GM19438 (cell line): ENCODE measurements at regions not wholly inside any gene's neighbourhood (a gene's known extent, or its start where the extent isn't known, plus 50 kb on each side); places are given as distances from the start of the nearest gene placed in this dataset.
A peak's percentile ranks its signal among the peaks of the same experiment; 100 is the strongest.

ENCODE experiments used
- ATAC-seq: cut with Tn5 transposase; IDR thresholded peaks from one replicate; pipeline ENCODE4 v1.9.1; 2021; ENCODE audit warnings: low read depth; ENCODE audit not compliant: unreplicated experiment

DNA sequence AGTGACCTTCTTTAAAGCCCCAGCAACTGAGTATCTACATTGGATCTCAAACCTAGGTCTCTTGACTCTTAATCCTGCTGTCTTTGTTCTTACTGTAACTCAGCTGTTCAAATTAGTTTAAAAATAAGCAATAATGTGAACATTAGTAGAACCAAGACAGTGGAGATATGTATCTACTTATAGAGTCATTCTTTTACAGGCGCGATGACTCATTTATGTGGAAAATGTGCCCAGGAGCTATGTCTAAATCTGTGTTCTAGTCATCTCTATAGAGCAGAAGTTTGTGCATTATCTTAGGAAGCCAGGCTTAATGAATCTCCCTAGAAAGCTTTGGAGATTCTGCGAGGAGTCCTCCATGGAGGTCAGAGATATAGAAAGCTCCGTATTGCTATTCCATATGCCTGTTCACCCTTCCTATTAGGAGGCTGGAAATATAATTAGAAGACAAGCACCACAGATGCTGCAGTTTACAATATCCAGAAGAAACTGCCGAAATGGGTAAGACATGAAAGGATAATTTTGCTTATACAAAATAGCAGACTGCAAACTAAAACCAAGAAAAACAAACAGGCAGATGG lies 211.6 kb downstream of the TRIB2 start:
- no peak for ATAC-seq

DNA sequence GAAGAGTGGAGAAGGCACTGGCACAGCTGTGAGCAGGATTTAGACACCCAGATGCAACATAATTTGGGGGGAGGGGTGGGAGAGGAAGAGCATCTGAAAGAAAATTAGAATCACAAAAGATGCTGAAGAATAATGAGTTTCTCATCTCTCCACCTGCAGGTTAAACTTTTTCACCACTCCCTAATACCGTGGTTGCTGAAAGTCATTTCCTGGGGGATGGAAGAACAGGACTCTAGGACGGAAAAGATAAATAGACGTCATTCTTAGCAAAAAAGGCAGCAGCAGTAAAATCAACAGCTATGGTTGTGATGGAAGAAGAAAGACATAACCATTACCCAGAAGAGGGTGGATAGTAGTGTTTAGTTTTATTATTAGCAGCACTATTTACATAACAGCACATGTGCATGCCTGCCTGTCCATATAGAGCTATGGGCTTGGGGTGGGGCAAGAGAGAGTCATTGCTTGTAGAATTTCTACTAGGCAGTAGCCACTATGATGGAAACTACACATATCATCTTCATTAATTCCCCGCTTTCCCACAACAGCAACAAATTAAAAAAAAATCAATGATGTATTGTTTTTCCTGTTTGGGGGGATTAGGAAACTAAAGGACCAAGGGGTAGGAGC lies 212.2 kb downstream of the TRIB2 start:
- ATAC-seq, result no peak

DNA sequence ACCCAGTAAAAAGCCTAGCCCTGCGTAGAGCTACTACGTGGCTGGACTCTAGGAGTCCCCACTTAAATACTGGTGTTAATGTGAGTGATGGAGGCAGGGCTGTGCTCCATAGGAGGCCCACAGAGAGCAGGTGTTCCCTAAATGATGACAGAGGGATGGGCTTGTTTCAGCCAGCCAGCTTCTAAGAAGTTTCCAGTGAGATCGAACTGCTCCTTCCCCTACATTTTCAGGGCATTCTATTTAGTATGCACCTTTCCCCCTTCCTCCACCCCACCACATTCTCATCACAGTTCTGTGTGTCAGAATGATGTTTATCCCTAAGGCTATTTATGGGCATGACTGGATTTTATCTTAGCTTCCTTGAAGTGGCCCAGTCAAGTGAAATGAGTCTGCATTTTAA lies 213.0 kb downstream of the TRIB2 start:
- no peak for ATAC-seq

DNA sequence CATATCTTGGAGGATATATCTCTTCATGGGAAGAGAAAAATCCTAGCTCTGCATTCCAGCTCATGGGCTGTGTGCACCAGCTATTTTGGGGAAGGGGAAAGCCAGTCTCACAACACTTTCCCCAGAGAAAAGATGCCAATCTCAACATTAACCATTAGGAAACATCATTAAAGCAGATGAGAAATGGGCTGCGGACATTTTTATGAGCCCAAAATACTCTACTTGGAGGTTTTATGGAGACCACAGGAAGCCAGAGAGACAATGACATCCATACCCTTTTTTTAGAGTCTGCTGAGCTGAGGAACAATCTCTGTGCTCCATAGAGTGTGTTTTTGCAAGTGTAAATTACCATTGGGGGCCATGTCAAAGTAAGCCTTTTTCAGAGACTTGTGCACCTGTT lies 213.7 kb downstream of the TRIB2 start:
- no peak for ATAC-seq

DNA sequence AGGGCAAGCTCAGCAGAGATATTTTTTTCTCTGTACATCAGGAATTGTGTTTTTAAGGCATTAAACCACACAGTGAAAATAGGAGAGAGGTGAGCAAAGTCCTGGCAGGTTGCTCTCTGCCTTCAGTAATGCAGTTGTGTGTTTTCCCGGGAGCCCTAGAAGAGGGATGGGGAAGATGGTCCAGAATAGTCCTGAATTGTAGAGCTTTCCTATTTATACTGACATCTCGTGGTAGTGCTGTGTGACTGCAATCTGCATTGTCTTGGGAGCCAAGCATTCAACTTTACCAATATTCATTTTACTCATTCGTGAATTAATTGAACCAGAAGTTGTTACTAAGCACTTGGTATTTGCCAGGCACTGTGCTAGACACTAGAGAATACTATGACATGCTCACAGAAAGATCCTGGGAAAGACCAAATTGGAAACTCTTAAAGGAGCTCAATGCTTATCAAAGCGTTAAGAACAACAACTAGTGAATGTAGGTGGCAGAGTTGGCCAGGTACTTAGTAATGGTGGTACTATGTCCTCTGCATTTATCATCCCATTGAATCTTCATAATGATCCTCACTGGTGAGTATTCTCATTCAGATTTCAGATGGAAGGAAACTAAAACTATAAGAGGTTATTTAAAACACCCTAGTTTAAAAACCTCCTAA lies 214.6 kb downstream of the TRIB2 start:
- no peak for ATAC-seq

DNA sequence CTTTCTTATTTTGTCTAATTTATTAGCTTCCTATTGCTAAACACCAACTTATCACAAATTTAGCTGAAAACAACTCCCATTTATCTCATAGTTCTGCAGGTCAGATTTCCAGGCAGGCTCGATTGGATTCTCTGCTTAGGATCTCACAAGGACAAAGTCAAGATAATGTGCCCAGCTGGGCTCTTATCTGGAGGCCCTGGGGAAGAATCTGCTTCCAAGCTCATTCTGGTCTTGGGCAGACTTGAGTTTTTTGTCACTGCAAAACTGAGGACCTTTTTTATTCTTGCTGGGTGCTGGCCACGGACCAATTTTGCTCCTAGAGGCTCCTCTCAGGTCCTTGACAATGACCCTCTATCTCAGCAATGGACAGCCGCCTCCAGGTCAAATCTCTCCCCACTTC lies 215.5 kb downstream of the TRIB2 start:
- no peak for ATAC-seq

DNA sequence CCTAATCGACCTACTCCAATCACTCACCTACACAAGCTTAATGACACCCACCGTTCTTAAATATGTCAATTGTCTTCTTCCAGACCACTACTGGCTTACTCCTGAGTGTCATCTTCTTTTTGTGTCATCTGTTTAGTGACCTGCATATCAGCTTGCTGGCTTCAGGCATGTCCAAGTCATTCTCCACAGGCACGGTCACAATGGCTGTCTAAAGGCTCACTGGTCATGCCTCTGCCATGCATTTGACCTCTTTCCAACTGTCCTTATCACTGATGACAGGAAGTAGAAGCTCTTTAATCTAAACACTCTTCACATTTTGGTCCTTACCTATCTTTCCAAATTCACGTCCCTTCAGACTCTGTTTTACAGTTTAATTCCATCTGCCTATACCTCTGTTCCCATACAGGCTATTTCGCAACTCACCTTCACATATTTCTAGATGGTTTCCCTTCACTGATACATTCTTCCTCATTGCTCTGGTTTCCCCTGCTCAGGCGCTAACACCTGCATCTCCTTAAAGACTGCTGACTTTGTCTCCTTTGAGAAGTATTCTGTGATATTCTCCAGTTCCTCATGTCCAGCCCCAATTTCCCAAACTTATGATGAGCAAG lies 217.5 kb downstream of the TRIB2 start:
- ATAC-seq, result no peak

DNA sequence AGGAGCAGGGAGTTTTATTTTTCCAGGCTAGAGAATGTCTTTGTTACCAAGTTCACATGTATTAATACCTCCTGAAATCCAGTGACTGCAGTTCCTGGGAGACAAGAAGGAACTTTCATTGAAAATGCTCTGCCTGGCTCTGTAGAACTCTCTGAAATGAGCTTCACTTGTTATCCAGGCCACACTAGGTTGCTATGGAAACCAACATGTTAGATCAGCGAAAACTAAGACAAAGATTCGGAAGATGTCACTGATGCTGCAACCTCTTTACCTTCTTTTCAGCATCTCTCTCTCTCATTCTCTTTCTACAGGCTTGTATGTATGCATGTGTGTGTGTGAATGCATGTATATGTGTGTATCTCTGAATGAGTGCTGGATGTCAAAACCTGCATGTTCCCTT lies 218.5 kb downstream of the TRIB2 start:
- ATAC-seq, result no peak

DNA sequence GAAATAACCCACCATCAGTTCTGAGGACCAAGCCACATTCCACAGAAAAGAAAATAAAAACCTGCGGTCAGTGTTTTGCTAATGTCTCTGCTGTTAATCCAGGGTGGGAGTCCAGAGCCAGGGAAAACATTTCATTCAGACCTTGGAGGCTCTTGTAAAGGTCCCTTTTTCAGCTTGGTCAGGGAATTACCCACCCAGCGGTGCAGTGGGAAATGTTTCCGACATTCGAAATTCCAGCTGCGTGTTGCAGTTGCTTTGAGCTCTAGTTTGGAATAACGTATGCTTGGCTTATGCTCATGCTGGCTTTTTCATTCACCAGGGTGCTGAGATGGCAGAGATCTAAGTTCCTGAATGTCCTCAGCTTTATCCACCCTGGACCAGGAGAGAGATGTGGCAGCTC lies 219.1 kb downstream of the TRIB2 start:
- no peak for ATAC-seq

DNA sequence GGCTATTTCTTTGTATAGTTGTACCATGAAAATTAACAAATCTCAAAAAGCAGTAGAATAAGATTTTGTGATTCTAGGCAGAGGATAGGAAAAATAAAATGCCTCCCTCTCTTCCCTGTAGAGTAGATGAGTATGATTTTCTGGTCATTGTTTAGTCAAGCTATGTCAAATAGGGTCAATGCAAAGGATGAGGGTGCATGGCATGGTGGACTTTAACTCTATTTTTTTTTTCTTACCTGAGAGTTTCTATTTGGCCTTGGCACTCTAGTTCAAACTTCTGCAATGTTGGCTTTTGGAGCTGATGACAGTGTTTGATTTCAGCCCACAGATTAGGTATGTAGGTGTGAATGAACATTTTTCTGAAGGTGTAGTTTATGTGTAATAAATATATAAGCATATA lies 224.5 kb downstream of the TRIB2 start:
- ATAC-seq, result no peak

DNA sequence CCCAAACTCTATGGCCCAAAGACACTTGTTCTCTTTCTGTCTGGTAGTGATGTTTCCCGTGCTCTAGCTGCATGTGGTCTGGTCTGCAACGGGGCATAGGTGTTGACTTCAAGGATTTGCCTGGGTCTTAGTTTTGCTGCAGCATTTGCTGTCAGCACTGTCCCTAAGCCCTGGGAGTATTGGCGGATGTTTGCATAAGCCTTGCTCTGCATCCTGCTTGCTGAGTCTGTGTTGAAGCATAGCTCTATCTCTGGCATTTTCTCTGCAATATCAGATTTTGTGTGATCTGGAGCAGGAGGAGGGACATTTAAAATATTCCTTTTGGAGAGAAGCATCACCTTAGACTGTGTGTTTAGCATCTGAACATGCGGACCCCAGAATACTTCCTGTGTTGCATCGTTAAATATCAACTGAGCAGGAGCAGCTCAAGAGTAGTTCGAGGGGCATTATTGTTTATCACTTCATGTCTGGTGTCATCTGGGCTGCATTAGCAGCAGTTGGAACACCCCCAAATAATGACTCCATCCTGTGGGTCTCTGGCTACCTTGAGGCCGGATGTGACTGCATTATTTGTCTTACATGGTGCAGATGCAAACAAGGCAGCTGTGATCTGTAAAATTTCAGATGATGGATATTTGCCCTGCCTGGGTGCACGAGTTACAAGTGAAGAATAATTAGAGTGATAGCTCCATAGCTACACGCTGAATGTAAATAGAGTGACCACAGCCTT lies 231.7 kb downstream of the TRIB2 start:
- no peak for ATAC-seq

DNA sequence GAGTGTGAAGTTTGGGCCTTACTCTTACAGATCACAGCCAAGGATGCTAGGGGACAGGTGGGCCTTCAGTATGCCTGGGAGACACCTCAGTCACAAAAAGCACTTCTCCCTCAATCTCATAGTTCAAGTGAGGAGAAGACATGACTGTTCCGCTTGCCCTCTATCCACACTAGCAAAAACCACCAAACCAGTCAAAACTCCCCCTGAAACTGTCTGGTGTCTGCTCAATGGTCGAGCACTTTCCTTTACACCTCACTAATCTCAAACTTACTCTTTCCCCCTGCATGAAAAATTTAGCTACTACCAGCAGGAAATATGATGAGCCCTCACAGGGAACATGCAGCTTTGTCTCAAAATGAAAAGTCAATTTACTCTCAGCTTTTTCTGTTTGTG lies 232.2 kb downstream of the TRIB2 start:
- peak; percentile 50 for ATAC-seq

DNA sequence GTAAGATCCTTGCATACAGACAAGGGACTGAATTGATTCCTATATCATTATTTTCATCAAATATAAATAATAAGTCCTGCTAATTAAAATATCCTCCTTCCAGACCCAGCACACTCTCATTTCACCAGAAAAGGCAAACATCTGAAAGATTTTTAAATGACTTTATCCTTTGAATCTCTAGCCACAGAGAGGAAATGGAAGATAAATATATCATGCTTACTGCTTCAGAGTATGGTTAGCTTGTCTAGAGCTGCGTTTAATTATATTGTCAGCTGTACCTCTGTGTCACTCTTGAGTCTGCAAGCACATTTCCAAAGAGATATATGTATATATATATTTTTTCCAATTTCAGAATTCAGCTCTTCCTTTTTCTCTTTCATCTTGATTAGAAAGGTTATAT lies 232.7 kb downstream of the TRIB2 start:
- ATAC-seq, result no peak

DNA sequence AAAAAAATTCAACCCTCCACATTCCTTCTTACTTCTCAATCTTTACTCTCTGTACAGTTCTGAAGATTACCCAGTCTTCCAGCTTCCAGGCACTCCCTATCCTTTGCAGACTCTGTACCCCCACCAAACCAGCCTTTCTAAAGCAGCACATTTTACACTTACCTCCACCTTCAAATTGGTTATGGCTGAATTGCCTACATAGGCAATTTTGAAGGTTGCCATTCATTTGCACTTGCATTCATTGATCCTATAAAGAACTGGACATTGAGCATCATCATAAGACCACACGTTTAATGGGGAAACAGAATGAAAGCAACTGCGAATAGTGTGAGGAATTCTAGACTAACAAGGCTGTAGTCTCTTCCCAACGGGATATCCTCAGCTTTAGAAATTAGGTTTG lies 233.4 kb downstream of the TRIB2 start:
- ATAC-seq, result no peak

DNA sequence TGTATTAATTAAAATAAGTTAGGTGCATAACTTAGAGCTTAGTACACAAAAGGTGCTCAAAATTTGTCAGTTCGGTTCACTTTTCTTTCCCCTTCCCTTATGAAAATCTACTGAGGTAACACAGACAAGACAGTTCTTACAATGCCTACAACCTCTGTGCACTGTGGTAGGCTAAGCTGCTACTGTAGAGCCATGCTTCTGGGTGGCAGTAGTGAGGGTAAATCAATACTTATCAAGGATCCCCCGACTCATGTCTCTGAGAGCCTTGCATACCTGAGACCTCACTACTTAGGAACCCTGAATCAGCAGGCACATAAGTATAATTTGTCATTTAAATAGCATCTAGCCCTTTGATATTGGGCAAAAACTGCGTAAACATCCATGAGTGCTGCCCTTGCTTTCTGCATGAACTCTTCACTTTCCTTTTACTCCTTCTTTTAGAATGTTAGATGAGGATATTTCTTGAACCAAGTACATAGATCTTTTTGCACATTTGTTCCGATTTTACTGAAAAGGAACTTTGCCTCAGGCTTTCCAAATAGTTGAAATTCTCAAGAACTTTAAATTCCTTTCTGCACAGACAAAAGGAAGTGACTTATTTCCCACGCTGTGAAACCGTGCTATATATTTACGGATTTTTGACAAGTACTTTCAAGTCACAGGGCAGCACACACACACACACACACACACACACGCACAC lies 234.4 kb downstream of the TRIB2 start:
- ATAC-seq, result no peak

DNA sequence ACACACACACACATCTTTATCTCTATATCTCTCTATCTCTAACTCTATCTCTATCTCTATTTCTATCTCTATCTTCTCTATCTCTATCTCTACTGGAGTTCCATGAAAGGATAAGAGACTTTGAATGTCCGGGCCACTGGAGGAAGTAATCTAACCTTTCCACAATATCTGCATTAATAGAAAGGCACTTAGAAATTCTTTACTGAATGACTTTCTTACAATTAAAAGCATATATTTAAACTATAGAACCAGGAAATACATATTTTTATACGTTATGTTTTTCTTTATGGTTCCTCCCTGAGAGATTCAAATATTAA lies 234.9 kb downstream of the TRIB2 start:
- no peak for ATAC-seq

DNA sequence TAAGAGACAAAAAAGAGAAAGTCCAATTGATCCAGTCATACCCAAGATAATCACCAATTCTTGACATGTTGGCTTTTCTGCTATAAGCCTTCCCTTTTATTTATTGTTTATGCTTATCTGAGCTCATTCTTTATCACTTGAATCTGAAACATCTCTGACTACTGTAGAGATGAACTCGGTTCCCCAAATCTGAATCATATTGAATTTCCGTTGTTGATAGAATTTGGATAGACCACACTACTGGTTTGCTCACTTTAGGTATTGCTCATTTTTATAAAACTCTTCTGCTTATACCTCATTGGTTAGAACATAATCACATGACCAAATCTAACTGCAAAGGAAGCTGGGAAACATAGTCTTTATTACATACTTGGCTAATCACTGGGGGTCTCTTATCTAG lies 236.9 kb downstream of the TRIB2 start:
- ATAC-seq, result no peak

DNA sequence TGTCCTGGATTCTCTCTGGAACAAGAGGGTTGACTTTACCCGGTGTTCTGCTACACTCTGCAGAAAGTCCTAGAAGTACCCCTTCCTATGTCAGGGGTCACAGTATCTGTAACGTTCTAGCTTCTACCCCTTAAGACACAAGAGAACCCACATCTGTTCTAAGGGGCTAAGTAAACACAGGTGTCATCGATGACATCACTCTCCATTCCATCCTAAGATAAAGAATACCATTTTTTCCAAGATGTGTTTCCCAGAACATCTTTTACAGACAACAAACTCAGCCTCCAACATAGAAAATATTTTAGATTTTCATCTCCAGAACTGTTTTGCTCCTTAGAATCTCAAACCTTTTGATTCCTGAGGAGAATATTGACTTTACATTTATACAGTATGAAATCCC lies 239.1 kb downstream of the TRIB2 start:
- no peak for ATAC-seq

DNA sequence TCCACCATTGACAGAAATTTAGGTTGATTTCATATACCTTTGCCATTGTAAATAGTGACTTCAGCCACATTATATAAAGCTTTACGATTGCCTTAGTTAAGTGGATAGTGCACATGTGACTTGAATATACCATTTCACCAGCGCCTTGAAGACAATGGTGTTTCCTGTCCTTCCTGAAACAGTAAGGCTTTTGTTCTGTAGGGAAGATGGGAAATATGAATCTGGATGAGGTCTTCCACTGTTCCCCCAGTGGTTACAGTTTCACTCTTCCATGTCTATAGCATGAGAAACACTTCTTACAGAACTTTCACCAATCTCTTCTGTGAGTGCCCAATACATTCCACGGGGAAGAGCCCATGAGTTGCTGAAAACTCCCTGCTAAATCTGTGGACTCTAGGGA lies 240.5 kb downstream of the TRIB2 start:
- ATAC-seq, result no peak

DNA sequence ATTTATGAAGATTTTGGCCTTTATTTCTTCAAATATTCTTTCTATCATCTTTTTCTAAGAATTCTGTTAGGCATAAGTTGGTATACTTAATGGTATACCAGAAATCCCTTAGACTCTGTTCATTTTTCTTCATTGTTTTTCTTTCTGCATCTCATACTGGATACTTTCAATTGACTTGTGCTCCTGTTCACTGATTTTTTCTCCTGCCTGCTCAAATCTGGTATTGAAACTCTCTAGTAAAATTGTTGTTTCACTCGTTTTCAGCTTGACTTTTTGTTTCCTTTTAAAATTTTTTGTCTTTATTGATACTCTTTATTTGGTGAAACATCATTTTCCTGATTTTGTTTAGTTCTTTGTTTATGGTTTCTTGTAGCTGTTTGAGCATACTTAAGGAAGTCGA lies 243.2 kb downstream of the TRIB2 start:
- ATAC-seq, result no peak

DNA sequence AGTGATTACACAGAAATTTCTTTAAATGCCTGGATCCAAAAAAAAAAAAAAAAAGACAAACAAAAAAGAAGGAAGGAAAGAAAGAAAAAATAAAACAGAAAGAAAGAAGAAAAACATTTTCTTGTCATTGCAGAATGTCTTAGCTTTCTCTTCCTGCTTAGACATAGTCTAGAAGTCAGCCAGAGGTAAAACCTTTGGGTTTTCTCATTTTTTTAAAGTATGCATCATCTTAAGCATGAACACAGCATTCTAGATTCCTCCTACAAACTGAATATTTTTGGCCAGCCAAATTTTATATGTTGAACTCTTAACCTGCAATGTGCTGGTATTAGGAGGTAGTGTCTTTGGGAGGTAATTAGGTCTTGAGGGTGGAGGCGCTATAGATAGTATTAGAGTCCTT lies 243.9 kb downstream of the TRIB2 start:
- ATAC-seq, result no peak
